ENCODE measurements at regions not wholly inside any gene's neighbourhood (a gene's known extent, or its start where the extent isn't known, plus 50 kb on each side); places are given as distances from the start of the nearest gene placed in this dataset.
A peak's percentile ranks its signal among the peaks of the same experiment; 100 is the strongest.

DNA sequence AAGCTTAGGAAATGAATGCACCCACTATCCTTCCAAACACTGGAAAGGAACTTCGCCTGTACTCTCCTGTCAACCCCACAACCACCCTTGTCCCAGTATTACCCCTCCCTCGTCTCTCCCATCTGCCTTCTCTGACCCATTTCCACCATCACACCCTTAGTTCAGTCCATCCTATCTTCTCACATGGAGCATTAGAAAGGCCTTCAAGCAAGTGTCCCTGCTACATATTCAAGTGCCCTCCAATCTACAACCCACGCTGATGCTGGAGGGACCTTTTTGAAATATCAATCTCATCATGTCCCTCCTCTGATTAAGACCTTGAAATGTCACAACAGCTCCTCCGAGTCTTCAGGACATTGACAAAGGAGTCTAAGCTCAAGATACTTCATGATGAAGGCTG is 133.8 kb upstream of the CCL2 start:
- Histone ChIP-seq H3K4me1 (replicated peaks in 1 of 2) (peaks cover 0 to 39% of the 10 kb centered on the region in 2 donors), H3K4me3 (no peak overlapping the region), H3K27ac (peak overlapping the region in 1 of 2 donors; percentile 22)
- in situ Hi-C loops (cut with MboI; ENCODE audit: low pct_unique_long_range_greater_than_20kb in 2 of 9, low sequenced_read_pairs in 9 of 9, unreplicated experiment in 9 of 9) = no loop called here
- no peak for ATAC-seq (replicated peaks in 6 of 8)
- WGBS, 10 experiments = 4 to 76% (median 33%) methylated on average over 1 to 4 of the region's 4 CpGs; no CpG with 5 or more reads in 2 of the 10 experiments

GRCh38 chr17:34122515-34122914 is 132.6 kb upstream of the CCL2 start:
- Histone ChIP-seq H3K4me3 (no peak overlapping the region), H3K27ac (peak overlapping the region in 1 of 2 donors; percentile 55), H3K4me1 (replicated peaks in 1 of 2) (peaks cover 0 to 41% of the 10 kb centered on the region in 2 donors)
- in situ Hi-C loops (cut with MboI; ENCODE audit: low pct_unique_long_range_greater_than_20kb in 2 of 9, low sequenced_read_pairs in 9 of 9, unreplicated experiment in 9 of 9) = no loop called here
- ATAC-seq (replicated peaks in 6 of 8) = peak in 5 of 8 experiments; percentile 33 to 92 (median 88)
- WGBS, 10 experiments = 14 to 80% (median 43%) methylated on average over 1 of the region's 2 CpGs; no CpG with 5 or more reads in 5 of the 10 experiments

DNA sequence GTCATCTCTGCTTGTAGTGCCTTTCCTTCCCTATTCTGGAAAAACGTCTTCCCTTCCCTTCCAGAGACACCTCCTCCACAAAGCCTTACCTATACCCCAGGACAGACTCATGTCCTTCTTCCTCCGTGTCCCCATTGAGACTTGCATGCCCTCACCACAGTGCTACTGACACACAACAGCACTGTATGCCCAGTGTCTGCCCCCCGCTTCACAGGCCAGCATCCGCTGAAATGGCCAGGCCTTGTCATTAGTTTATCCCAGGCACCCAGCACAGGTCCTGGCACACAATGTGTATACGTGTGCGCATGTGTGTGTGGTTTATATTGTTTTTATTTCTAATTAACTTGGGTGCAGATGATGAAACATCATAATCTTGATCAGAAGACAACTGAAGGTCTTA is 130.1 kb upstream of the CCL2 start:
- H3K4me3 ChIP-seq = no peak overlapping the region
- in situ Hi-C loops (cut with MboI; ENCODE audit: low pct_unique_long_range_greater_than_20kb in 2 of 9, low sequenced_read_pairs in 9 of 9, unreplicated experiment in 9 of 9) = no loop called here
- WGBS, 10 experiments = 17 to 100% (median 68%) methylated on average over 2 to 6 of the region's 6 CpGs; no CpG with 5 or more reads in 6 of the 10 experiments
- H3K4me1 ChIP-seq (replicated peaks in 1 of 2) = peaks cover 0 to 36% of the 10 kb centered on the region in 2 donors
- no peak for ATAC-seq (replicated peaks in 6 of 8)
- H3K27ac ChIP-seq = no peak overlapping the region

DNA sequence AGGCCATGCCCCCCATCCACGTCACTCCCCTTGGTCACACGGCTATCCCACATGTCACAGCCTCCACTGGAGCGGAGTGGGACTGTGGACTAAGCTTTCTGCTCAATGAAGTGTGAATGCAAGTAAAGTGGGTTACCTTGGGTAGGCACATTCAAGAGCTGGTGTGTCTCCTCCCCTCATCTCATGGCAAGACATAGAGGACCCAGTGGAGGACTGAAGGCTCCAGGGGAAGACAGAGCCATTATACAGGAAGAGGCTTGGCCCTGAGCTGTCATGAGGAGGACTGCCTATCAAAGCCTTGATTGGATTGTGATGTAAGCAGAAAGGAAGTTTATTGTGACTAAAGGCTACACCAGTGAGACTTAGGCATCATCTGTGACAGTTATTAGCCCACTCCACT is 129.2 kb upstream of the CCL2 start:
- 20 to 100% (median 60%) methylated on average over 1 of the region's 3 CpGs; no CpG with 5 or more reads in 7 of the 10 experiments for WGBS, 10 experiments
- H3K4me1 ChIP-seq (replicated peaks in 1 of 2) = peaks cover 0 to 40% of the 10 kb centered on the region in 2 donors
- H3K4me3 ChIP-seq = no peak overlapping the region
- no peak overlapping the region for H3K27ac ChIP-seq
- no peak for ATAC-seq (replicated peaks in 6 of 8)
- in situ Hi-C loops (cut with MboI; ENCODE audit: low pct_unique_long_range_greater_than_20kb in 2 of 9, low sequenced_read_pairs in 9 of 9, unreplicated experiment in 9 of 9) = no loop called here

DNA sequence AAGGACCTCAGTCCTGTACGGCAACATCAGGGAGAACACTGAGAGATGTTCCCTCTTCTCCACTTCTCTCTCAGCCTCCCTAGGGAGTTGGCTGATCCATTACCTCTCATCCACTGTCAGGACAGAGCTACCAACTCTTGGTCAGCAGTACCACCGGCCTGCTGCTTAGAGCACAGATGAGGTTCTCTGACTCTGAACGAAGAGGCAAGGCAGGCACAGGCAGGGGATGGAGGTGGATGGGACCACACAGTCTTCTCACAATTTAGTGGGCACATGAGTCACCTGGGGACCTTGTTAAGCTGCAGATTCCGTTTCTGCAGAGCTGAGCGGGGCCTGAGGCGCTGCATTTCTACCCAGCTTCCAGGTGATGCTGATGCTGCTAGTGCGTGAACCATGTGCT is 128.6 kb upstream of the CCL2 start:
- 20 to 100% (median 80%) methylated on average over 1 to 2 of the region's 7 CpGs; no CpG with 5 or more reads in 5 of the 10 experiments for WGBS, 10 experiments
- no peak overlapping the region for H3K27ac ChIP-seq
- peaks cover 0 to 41% of the 10 kb centered on the region in 2 donors for H3K4me1 ChIP-seq (replicated peaks in 1 of 2)
- no peak for ATAC-seq (replicated peaks in 6 of 8)
- in situ Hi-C loops (cut with MboI; ENCODE audit: low pct_unique_long_range_greater_than_20kb in 2 of 9, low sequenced_read_pairs in 9 of 9, unreplicated experiment in 9 of 9) = no loop called here
- H3K4me3 ChIP-seq = no peak overlapping the region

GRCh38 chr17:34126965-34127364 is 128.1 kb upstream of the CCL2 start:
- Histone ChIP-seq H3K4me1 (replicated peaks in 1 of 2) (peaks cover 0 to 39% of the 10 kb centered on the region in 2 donors), H3K27ac (no peak overlapping the region), H3K4me3 (no peak overlapping the region)
- in situ Hi-C loops (cut with MboI; ENCODE audit: low pct_unique_long_range_greater_than_20kb in 2 of 9, low sequenced_read_pairs in 9 of 9, unreplicated experiment in 9 of 9) = no loop called here
- WGBS, 10 experiments = 29 to 50% (median 35%) methylated on average over 1 to 3 of the region's 3 CpGs; no CpG with 5 or more reads in 6 of the 10 experiments
- no peak for ATAC-seq (replicated peaks in 6 of 8)

GRCh38 chr17:34130544-34130943 is 124.5 kb upstream of the CCL2 start:
- in situ Hi-C loops (cut with MboI; ENCODE audit: low pct_unique_long_range_greater_than_20kb in 2 of 9, low sequenced_read_pairs in 9 of 9, unreplicated experiment in 9 of 9) = no loop called here
- no peak overlapping the region for H3K27ac ChIP-seq
- peak in 7 of 8 experiments; percentile 38 to 99 (median 50) for ATAC-seq (replicated peaks in 6 of 8)
- WGBS, 10 experiments = 0 to 78% (median 7%) methylated on average over 1 to 2 of the region's 2 CpGs; no CpG with 5 or more reads in 1 of the 10 experiments
- H3K4me1 ChIP-seq (replicated peaks in 1 of 2) = peaks cover 0 to 23% of the 10 kb centered on the region in 2 donors
- H3K4me3 ChIP-seq = no peak overlapping the region

DNA sequence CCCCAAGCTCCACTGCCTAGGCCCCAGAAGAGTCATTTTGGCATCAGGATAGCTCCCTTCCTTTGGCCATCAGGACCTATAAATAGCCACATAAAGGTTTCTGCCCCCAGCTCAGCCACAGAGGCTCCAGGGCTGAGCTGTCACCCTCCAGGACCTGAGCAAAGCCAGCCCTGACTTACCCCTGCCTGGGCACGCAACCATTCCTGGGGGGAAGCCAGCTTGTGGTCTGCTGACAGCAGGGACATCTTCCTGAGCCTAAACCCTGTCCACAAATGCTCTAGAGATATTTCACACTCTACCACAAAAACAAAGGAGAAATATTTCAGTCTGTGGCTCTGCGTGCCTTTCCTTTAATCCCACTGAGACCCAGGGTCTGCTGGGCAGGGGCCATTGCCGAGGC is 123.7 kb upstream of the CCL2 start:
- ATAC-seq (replicated peaks in 6 of 8) = peak in 3 of 8 experiments; percentile 30 to 36 (median 32)
- 43 to 100% (median 63%) methylated on average over 1 to 3 of the region's 3 CpGs; no CpG with 5 or more reads in 7 of the 10 experiments for WGBS, 10 experiments
- peak overlapping the region in 1 of 2 donors; percentile 12 for H3K27ac ChIP-seq
- H3K4me3 ChIP-seq = no peak overlapping the region
- H3K4me1 ChIP-seq (replicated peaks in 1 of 2) = peaks cover 0 to 20% of the 10 kb centered on the region in 2 donors
- in situ Hi-C loops (cut with MboI; ENCODE audit: low pct_unique_long_range_greater_than_20kb in 2 of 9, low sequenced_read_pairs in 9 of 9, unreplicated experiment in 9 of 9) = no loop called here

DNA sequence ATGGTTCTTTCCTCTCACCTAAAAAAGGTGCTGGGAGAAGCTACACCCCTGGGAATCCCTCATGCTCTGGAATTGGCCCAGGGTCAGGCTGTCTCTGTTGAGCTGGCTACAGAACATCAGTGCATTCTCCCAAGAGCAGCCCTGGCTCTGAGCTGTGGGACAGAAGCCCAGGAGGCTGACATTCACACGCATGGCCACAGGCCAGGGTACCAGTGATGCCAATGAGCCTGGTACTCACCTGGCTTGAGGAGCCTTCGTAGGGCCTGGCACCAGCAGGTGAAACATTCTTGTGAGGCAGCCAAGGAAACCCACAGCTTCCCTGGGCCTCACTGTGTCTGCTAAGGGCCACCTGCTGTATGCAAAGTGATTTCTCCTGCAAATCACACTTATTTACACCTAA is 121.7 kb upstream of the CCL2 start:
- in situ Hi-C loops (cut with MboI; ENCODE audit: low pct_unique_long_range_greater_than_20kb in 2 of 9, low sequenced_read_pairs in 9 of 9, unreplicated experiment in 9 of 9) = no loop called here
- 17 to 100% (median 80%) methylated on average over 1 of the region's 2 CpGs; no CpG with 5 or more reads in 7 of the 10 experiments for WGBS, 10 experiments
- H3K27ac ChIP-seq = no peak overlapping the region
- no peak for ATAC-seq (replicated peaks in 6 of 8)
- no peak overlapping the region for H3K4me3 ChIP-seq
- peaks cover 0 to 14% of the 10 kb centered on the region in 2 donors for H3K4me1 ChIP-seq (replicated peaks in 1 of 2)

DNA sequence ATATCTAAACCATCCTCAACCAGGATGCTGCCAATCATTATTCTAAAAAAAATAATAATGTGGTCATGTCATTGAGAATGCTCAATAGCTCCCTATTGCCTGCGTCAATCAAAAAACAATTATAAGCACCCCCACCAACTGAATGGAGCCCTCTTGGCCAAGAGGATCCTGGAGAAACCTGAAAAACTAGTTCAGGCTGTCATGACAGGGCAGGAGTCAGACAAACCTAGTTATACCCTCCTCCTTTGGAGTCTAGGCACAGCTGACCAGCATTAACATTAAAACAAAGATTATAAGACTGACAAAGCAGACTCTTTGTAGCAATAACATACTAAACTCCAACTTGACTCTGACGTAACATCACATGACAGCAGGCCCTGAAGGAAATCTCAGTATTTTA is 119.2 kb upstream of the CCL2 start:
- Histone ChIP-seq H3K4me3 (no peak overlapping the region), H3K4me1 (replicated peaks in 1 of 2) (peaks cover 0 to 9% of the 10 kb centered on the region in 2 donors), H3K27ac (no peak overlapping the region)
- 29 to 100% (median 62%) methylated on average over 1 to 2 of the region's 2 CpGs for WGBS, 10 experiments
- ATAC-seq (replicated peaks in 6 of 8) = no peak
- in situ Hi-C loops (cut with MboI; ENCODE audit: low pct_unique_long_range_greater_than_20kb in 2 of 9, low sequenced_read_pairs in 9 of 9, unreplicated experiment in 9 of 9) = no loop called here

- no peak overlapping the region for H3K4me3 ChIP-seq
- no peak overlapping the region for H3K27ac ChIP-seq
- peak in 2 of 8 experiments; percentile 39 to 41 for ATAC-seq (replicated peaks in 6 of 8)
- WGBS, 10 experiments = 0 to 75% (median 43%) methylated on average over 1 to 7 of the region's 8 CpGs; no CpG with 5 or more reads in 2 of the 10 experiments
- H3K4me1 ChIP-seq (replicated peaks in 1 of 2) = no peaks in the 10 kb centered on the region
- in situ Hi-C loops (cut with MboI; ENCODE audit: low pct_unique_long_range_greater_than_20kb in 2 of 9, low sequenced_read_pairs in 9 of 9, unreplicated experiment in 9 of 9) = no loop called here
Measured at GRCh38 chr17:34140006-34140405, 115.1 kb upstream of the CCL2 start.

- H3K4me1 ChIP-seq (replicated peaks in 1 of 2) = no peaks in the 10 kb centered on the region
- in situ Hi-C loops (cut with MboI; ENCODE audit: low pct_unique_long_range_greater_than_20kb in 2 of 9, low sequenced_read_pairs in 9 of 9, unreplicated experiment in 9 of 9) = no loop called here
- H3K27ac ChIP-seq = no peak overlapping the region
- peak in 5 of 8 experiments; percentile 11 to 83 (median 55) for ATAC-seq (replicated peaks in 6 of 8)
- H3K4me3 ChIP-seq = no peak overlapping the region
- 25 to 100% (median 86%) methylated on average over 1 to 2 of the region's 2 CpGs; no CpG with 5 or more reads in 3 of the 10 experiments for WGBS, 10 experiments
Measured at GRCh38 chr17:34141590-34141989, 113.5 kb upstream of the CCL2 start.

GRCh38 chr17:34143430-34143829 is 111.7 kb upstream of the CCL2 start:
- 20 to 100% (median 58%) methylated on average over 1 of the region's 1 CpG; no CpG with 5 or more reads in 6 of the 10 experiments for WGBS, 10 experiments
- in situ Hi-C loops (cut with MboI; ENCODE audit: low pct_unique_long_range_greater_than_20kb in 2 of 9, low sequenced_read_pairs in 9 of 9, unreplicated experiment in 9 of 9) = no loop called here
- Histone ChIP-seq H3K4me3 (no peak overlapping the region), H3K4me1 (replicated peaks in 1 of 2) (no peaks in the 10 kb centered on the region), H3K27ac (no peak overlapping the region)
- peak in 3 of 8 experiments; percentile 65 to 95 (median 92) for ATAC-seq (replicated peaks in 6 of 8)

DNA sequence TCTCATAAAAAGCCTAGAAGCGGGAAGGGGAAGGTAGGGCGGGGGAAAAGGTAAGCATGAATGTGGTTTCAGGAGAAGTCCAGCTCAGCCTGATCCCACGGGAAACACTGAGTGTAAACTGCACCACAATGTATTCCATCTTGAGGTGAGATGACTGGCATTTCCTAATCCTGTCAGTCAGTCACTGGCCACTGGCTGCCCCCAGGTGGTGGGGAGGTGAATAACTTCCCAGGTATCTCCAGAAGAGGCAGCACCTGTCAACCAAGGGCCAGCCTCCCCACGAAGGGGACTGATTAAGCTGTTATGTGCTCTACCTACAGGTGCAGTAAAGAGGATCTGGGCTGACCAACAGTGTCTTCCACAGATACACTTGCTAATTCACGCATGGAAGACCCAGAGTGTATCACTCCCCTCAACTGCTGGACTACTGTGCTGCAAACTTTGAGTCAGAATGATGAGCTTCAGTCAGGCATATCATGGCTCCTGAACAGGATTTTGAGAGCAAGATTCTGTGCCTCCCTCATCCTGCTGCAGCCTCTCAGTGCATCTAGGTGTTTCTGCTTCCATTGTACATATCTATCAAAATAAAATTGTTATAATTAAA is 108.5 kb upstream of the CCL2 start:
- Histone ChIP-seq H3K4me3 (no peak overlapping the region), H3K27ac (no peak overlapping the region), H3K4me1 (replicated peaks in 1 of 2) (no peaks in the 10 kb centered on the region)
- 0 to 83% (median 8%) methylated on average over 1 to 3 of the region's 5 CpGs; no CpG with 5 or more reads in 3 of the 10 experiments for WGBS, 10 experiments
- ATAC-seq (replicated peaks in 6 of 8) = peak in 2 of 8 experiments; percentile 22 to 46
- in situ Hi-C loops (cut with MboI; ENCODE audit: low pct_unique_long_range_greater_than_20kb in 2 of 9, low sequenced_read_pairs in 9 of 9, unreplicated experiment in 9 of 9) = no loop called here
